GM12878 (cell line): ENCODE measurements at regions not wholly inside any gene's neighbourhood (a gene's known extent, or its start where the extent isn't known, plus 50 kb on each side); places are given as distances from the start of the nearest gene placed in this dataset.

Experiments
- ATAC-seq: fragments of 200-7000 bp; cut with Tn5 transposase; 3 replicates; pipeline ENCODE4 v1.9.1; 2020; ENCODE audit warnings: mild to moderate bottlenecking, moderate library complexity
- BruUV-seq: library from RNA; stranded (reverse); fragments of 400-500 nt; replicated peaks from 2 replicates; lab custom pipeline; 2021; lab: Mats Ljungman, UMichigan
- CTCF ChIA-PET: fragments of 300-600 bp; sonication (Branson Sonifier 250); formaldehyde crosslinking; extraction: SDS; loops from one replicate; lab custom pipeline; 2021; ENCODE audit warnings: inconsistent platforms; lab: Yijun Ruan, JAX
- POLR2A ChIA-PET: fragments of 350-600 bp; formaldehyde crosslinking; extraction: SDS; loops from one replicate; lab custom pipeline; 2021; ENCODE audit warnings: inconsistent platforms; lab: Charles Lee
- RAD21 ChIA-PET: fragments of 300-600 bp; sonication (Branson Sonifier 250); formaldehyde crosslinking; loops from one replicate; lab custom pipeline; 2023; ENCODE audit warnings: antibody characterized with exemption; ENCODE audit not compliant: unreplicated experiment; lab: Charles Lee
- SMC1A ChIA-PET: fragments of 300-600 bp; sonication (Branson Sonifier 250); formaldehyde crosslinking; loops from one replicate; lab custom pipeline; 2023; ENCODE audit not compliant: unreplicated experiment, uncharacterized antibody; lab: Charles Lee
- DNase-seq: peaks from one replicate; pipeline ENCODE4 v3.0.0-alpha.2; 2011; ENCODE audit warnings: low read depth, low spot score
- FAIRE-seq: peaks from 3 replicates; lab custom pipeline; 2011; peaks lifted over from hg19 to GRCh38; lab: Jason Lieb, UNC
- H2AFZ ChIP-seq: 2 replicates; pipeline ENCODE4 v1.6.0; 2011; ENCODE audit warnings: low read depth, low read length, control low read depth; ENCODE audit not compliant: control insufficient read depth
- H3K27ac ChIP-seq: 2 replicates; pipeline ENCODE4 v1.5.1; 2011; ENCODE audit warnings: control low read depth; ENCODE audit not compliant: control insufficient read depth, insufficient read depth
- H3K27me3 ChIP-seq, 2 experiments: replicated peaks in 1 of 2; 2 replicates each; pipeline versions ENCODE4 v1.6.0 to v1.6.1; 2011; ENCODE audit warnings: low read length in 1 of 2; ENCODE audit not compliant: control insufficient read depth in 2 of 2, insufficient read depth in 2 of 2
- H3K36me3 ChIP-seq, 2 experiments: 2 replicates each; pipeline ENCODE4 v1.5.1; 2011; ENCODE audit warnings: low read length in 1 of 2; ENCODE audit not compliant: control insufficient read depth in 2 of 2, insufficient read depth in 2 of 2
- H3K4me1 ChIP-seq: 2 replicates; pipeline ENCODE4 v1.6.1; 2011; ENCODE audit warnings: mild to moderate bottlenecking, low read length, moderate library complexity, mixed read lengths; ENCODE audit not compliant: control insufficient read depth, insufficient read depth
- H3K4me2 ChIP-seq: 2 replicates; pipeline ENCODE4 v1.6.0; 2011; ENCODE audit warnings: control low read depth; ENCODE audit not compliant: control insufficient read depth, insufficient read depth
- H3K4me3 ChIP-seq: fragments of 200-600 bp; sonication (generic); 2 replicates; pipeline ENCODE4 v1.5.1; 2016
- H3K79me2 ChIP-seq: 2 replicates; pipeline ENCODE4 v1.6.0; 2011; ENCODE audit warnings: low read length; ENCODE audit not compliant: control insufficient read depth, insufficient read depth
- H3K9ac ChIP-seq: 2 replicates; pipeline ENCODE4 v1.8.0; 2011; ENCODE audit warnings: low read length, control low read depth, mixed read lengths; ENCODE audit not compliant: control insufficient read depth, insufficient read depth
- H3K9me3 ChIP-seq: replicated peaks from 3 replicates; pipeline ENCODE4 v1.5.1; 2011; ENCODE audit warnings: mild to moderate bottlenecking, low read length; ENCODE audit not compliant: control insufficient read depth, insufficient read depth
- H4K20me1 ChIP-seq: 2 replicates; pipeline ENCODE4 v1.6.0; 2011; ENCODE audit not compliant: control insufficient read depth, insufficient read depth
- CREB1 ChIP-seq: IDR thresholded peaks from 2 replicates; pipeline ENCODE4 v1.6.1; 2012; ENCODE audit warnings: low read depth, mild to moderate bottlenecking, inconsistent platforms
- ELK1 ChIP-seq: IDR thresholded peaks from 2 replicates; pipeline ENCODE4 v1.6.1; 2012; ENCODE audit warnings: low read depth, low read length, improper control_type of control experiment
- IKZF1 ChIP-seq: fragments of 450-650 bp; conservative IDR thresholded peaks from 2 replicates; pipeline ENCODE4 v1.6.1; 2017; ENCODE audit warnings: antibody characterized with exemption, mild to moderate bottlenecking
- IRF5 ChIP-seq: fragments of 450-650 bp; IDR thresholded peaks from 2 replicates; pipeline ENCODE4 v1.6.1; 2017; ENCODE audit warnings: borderline replicate concordance
- PKNOX1 ChIP-seq: fragments of 450-650 bp; IDR thresholded peaks from 2 replicates; pipeline ENCODE4 v1.6.1; 2016; ENCODE audit warnings: mild to moderate bottlenecking
- PML ChIP-seq: IDR thresholded peaks from 2 replicates; pipeline ENCODE4 v1.6.1; 2012; ENCODE audit warnings: low read length, inconsistent platforms
- RAD51 ChIP-seq: fragments of 450-650 bp; IDR thresholded peaks from 2 replicates; pipeline ENCODE4 v1.6.1; 2016; ENCODE audit warnings: moderate library complexity, mild to moderate bottlenecking, inconsistent platforms
- RELA ChIP-seq: fragments of 450-650 bp; IDR thresholded peaks from 2 replicates; pipeline ENCODE4 v1.8.0; 2014; ENCODE audit warnings: borderline replicate concordance; ENCODE audit not compliant: partially characterized antibody
- REST ChIP-seq: IDR thresholded peaks from 2 replicates; pipeline ENCODE4 v1.6.1; 2012; ENCODE audit warnings: mild to moderate bottlenecking, low read depth, low read length
- SIN3A ChIP-seq: IDR thresholded peaks from 2 replicates; pipeline ENCODE4 v1.6.1; 2012; ENCODE audit warnings: low read depth, low read length, improper control_type of control experiment
- SIX5 ChIP-seq: IDR thresholded peaks from 2 replicates; pipeline ENCODE4 v1.6.1; 2011; ENCODE audit warnings: mild to moderate bottlenecking, low read depth, low read length, moderate library complexity; ENCODE audit not compliant: severe bottlenecking
- STAT3 ChIP-seq: IDR thresholded peaks from 2 replicates; pipeline ENCODE4 v1.6.1; 2011; ENCODE audit warnings: low read depth, low read length, improper control_type of control experiment
- TAF1 ChIP-seq: IDR thresholded peaks from 2 replicates; pipeline ENCODE4 v1.6.1; 2011; ENCODE audit warnings: mild to moderate bottlenecking, low read depth, low read length, borderline replicate concordance
- WRNIP1 ChIP-seq: IDR thresholded peaks from 2 replicates; pipeline ENCODE4 v1.6.1; 2011; ENCODE audit warnings: low read depth, low read length, improper control_type of control experiment, borderline replicate concordance
- ZNF24 ChIP-seq: fragments of 450-650 bp; IDR thresholded peaks from 2 replicates; pipeline ENCODE4 v1.6.1; 2017; ENCODE audit warnings: antibody characterized with exemption, mild to moderate bottlenecking
- ZSCAN29 ChIP-seq: fragments of 450-650 bp; IDR thresholded peaks from 2 replicates; pipeline ENCODE4 v1.6.1; 2017; ENCODE audit warnings: mild to moderate bottlenecking, moderate library complexity
- WGBS: methylation state at CpG from one replicate; pipeline ENCODE4 v1.1.6; 2016; ENCODE audit warnings: low lambda C conversion rate; ENCODE audit not compliant: insufficient replicate concordance, insufficient coverage; ENCODE audit errors: missing lambda C conversion rate; 5-methylcytosine and 5-hydroxymethylcytosine counted together
- in situ Hi-C: fragments of 300-500 bp; cut with MboI; formaldehyde crosslinking; loops from 9 replicates; pipeline ENCODE4 v1.14.3; 2018; ENCODE audit warnings: mixed read lengths
- intact Hi-C: fragments of 100-400 bp; cut with micrococcal nuclease; formaldehyde crosslinking; loops from one replicate; pipeline ENCODE4 v1.14.2; 2022; ENCODE audit not compliant: unreplicated experiment

GRCh38 chr11:91163619-91164451, 941.0 kb upstream of the CHORDC1 start:
- 0% methylated on average over 2 of the region's 2 CpGs for WGBS
- no TSS peak for BruUV-seq
- in situ Hi-C loops (no loop called here), intact Hi-C loops (no loop called here)
- Histone ChIP-seq H3K4me1 (no peaks in the 10 kb centered on the region), H3K4me3 (no peak overlapping the region), H4K20me1 (no peaks in the 10 kb centered on the region), H3K79me2 (no peaks in the 10 kb centered on the region), H3K36me3 (no peaks in the 10 kb centered on the region), H3K9ac (no peak overlapping the region), H3K4me2 (no peak overlapping the region), H3K27ac (no peak overlapping the region), H2AFZ (no peak overlapping the region), H3K9me3 (no peaks in the 10 kb centered on the region)
- no peak for DNase-seq
- CTCF ChIA-PET = interaction anchor here (0.7 kb wide), 1 partner anchor 85 kb away, joined by 3 read pairs; no protein-coding TSS in a partner anchor
- no peak for FAIRE-seq
- POLR2A ChIA-PET = no interaction called here
- ATAC-seq = no peak
- SMC1A ChIA-PET = no interaction called here
- no peak for TF ChIP-seq STAT3
- TF ChIP-seq REST = no peak
- TF ChIP-seq ZSCAN29 = no peak
- no peak for TF ChIP-seq PML
- TF ChIP-seq SIX5 = no peak
- TF ChIP-seq IRF5 = no peak
- no peak for TF ChIP-seq WRNIP1
- no peak for TF ChIP-seq PKNOX1
- no peak for TF ChIP-seq TAF1
- no peak for TF ChIP-seq CREB1
- TF ChIP-seq ZNF24 = no peak
- no peak for TF ChIP-seq RAD51
- no peak for TF ChIP-seq ELK1
- no peak for TF ChIP-seq RELA
- no peak for TF ChIP-seq SIN3A
- TF ChIP-seq IKZF1 = no peak
- TF ChIP-seq, all 136 proteins: peak for 0
- RAD21 ChIA-PET = no interaction called here
- no peaks in the 10 kb centered on the region for H3K27me3 ChIP-seq
